ENCODE measurements at regions not wholly inside any gene's neighbourhood (a gene's known extent, or its start where the extent isn't known, plus 50 kb on each side); places are given as distances from the start of the nearest gene placed in this dataset.
"Not testable (repeated sequence)": the region's sequence is repeated elsewhere in the genome, so short reads cannot be mapped to it uniquely, and the experiment has no call there.

DNA sequence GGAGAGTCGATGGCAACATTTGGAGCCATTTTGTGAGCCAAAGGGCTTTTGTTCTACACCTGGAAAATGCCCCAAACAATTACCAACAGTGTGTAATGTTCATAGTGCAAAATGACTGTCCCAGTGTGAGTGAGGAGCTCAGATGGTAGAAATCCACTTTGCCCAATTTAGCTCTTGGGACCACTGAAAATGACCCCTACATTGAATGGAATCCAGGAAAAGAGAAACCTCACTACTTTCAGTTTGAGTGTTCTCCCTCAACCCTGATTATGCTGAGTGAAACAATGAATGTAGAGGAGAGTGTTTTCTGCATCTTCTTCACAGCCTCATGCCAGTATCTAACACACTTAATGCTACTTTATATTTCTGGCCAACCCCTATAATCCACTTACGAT lies 84.9 kb upstream of the NRN1 start:
- no peak for DNase-seq

DNA sequence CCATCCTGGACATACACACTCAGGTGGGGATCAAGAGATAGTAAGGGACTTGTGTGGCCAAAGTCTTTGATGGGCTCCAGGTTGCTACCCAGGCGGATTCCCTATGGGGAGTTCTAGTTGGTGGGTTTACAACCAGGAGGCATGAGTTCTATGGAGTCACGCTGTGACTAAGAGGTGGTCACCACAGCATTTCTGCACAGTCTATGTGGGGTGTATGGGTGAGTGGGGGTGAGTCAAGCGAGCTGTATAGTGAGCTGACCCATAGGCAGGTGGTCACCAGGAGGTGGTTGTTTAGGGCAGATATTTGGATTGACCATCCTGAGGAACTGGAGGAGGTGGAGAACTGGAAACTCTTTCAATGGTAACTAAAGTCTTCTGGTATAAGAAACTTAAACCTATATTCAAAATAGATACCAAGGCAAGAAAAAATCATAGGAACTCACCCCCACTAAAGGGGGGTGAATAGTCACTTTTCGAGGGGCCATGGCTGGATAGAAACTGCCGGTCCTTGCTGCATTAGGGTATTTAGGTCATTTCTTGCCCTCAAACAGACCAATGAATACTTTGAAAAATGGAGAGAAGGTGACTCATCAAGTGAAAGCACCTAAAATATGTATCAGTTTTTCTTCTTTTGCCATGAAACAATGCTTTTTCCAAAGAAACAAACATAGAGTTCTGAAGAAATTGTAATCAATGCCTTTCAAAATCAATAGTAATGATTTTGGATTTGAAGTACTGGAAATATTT lies 84.3 kb upstream of the NRN1 start:
- DNase-seq = no peak

DNA sequence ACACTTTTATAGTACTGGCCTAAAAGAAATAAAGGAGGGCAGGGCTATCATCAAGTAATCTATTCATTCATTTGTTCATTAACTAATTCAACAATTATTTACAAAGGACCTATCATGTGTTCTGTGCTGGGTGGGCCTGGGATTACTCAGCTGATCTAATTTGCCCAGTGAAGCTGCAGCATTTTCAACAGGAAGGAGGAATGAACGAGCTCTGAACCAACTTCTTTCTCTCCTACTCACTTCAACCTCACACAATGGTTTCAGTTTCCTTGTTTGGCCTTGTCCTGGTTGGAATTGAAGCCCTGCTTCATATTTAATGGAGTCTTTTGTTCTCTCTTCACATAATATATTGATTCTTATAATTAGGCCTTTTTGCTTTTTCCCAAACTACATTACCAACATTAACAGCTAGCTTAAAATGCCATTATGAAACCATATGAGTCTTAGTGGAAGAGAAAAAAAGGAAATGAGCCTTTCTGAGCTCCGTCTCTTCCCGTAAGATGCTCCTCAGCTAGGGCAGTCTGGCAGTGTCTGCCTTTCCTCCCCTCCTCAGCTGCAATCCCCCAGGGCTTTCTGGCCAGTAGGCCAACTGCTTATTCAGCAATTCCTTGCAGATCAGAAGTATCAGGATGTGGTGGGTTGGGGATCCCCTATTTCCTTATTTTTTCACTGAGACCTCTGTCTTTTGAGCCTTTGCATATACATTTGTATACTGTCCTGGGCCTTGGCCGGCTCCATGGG lies 79.4 kb upstream of the NRN1 start:
- DNase-seq = no peak

DNA sequence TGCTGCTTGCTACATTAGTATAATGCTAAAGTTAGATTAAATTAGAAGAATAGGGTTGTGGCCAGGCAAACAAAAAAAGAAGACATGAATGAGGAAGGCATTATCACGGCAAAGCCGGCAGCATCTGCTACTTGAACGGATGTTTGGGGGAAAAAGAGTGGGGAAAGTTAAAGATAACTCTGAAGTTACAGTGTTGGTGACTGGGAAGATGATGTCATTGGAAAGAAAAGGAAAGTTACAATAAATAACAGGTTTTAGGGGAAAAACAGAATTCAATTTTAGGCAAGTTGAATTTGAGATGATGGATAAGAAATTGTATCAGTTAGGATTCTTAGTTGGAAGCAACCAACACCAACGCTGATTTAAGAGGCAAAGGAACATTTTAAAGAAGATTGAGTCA lies 74.2 kb upstream of the NRN1 start:
- DNase-seq = no peak

DNA sequence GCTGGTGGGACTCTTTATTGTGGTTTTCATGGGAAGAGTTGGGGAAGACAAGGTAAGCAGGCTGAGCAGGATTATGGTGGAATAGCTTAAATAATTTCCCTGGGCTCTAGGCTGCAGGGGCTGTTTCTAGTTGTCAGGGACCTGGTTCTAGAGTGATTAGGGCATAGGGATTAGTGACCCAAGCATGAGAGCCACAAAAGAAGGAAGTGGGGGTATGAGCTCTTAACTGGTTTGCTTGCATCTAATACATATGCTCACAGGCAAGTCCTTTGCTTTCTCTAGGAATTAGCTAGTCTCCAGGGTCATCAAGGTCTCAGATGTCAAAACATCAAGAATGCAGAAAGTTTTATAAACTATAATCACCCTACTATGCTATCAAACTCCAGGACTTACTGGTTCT lies 67.5 kb upstream of the NRN1 start:
- DNase-seq = no peak

DNA sequence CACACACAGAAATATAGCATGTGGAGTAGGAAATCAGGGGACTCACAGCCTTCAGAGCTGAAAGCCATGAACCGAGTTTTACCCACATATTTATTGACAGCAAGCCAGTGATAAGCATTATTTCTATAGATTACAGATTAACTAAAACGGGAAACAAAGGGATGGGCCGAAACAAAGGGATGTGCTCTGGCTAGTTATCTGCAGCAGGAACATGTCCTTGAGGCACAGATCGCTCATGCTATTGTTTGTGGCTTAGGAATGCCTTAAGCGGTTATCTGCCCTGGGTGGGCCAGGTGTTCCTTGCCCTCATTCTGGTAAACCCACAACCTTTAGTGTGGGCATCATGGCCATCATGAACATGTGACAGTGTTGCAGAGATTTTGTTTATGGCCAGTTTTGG lies 61.4 kb upstream of the NRN1 start:
- not testable (repeated sequence) for DNase-seq

DNA sequence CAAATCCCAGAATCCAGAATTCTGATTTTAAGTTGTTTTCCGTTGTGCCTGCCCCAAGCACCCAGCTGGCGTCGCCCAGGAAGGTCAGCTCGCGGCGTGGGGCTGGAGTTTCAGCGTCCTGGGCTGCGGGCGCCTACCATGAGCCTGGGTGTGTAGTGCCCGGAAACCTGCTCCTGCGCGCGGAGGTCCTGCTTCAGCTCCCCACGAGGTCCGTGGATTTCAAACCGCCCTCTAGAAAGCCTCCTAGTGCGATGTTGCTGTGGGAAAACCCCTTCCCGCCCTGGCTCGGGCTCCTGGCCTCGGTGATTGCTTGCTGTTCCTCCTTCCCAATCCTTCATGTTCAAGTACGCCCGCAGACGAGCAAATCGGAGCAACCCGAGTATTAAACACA lies 51.3 kb upstream of the NRN1 start:
- DNase-seq = no peak

DNA sequence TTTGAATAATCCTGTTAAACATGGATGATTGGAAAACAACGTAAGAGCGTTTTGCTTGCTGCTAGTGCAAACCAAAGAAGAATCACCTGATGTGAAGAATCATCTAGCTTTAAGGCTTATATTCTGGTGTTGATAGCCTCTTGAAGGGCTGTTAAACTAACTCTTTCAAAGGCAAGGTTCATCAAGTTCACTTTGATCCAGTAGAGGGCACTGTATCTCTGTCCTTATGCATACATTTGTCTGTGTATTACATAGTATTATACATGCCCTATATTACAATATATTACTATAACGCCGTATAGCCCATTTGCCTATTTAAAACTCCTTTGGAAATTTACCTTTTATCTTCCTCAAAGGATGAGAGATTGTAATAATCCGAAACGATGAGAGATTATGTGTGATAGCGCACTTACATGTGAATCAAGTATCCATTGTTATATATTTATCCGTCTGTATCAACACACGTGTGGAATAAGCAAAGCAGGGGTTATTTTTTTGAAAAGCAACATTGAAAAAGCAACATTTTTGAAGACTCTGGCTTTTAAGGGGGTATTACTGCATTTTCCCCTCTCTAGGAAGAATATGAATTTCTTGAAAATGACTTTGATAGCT lies 50.8 kb upstream of the NRN1 start:
- peak; percentile 31 for DNase-seq

All from KG1 (cell line).